NCI-H446 treated with DMSO at 0.1 percent for 48 hours (cell line): ENCODE measurements at regions not wholly inside any gene's neighbourhood (a gene's known extent, or its start where the extent isn't known, plus 50 kb on each side); places are given as distances from the start of the nearest gene placed in this dataset.
"Not testable (repeated sequence)": the region's sequence is repeated elsewhere in the genome, so short reads cannot be mapped to it uniquely, and the experiment has no call there.

Source experiments
- DNase-seq: peaks from one replicate; lab custom pipeline; 2025; lab: John Stamatoyannopoulos, UW

DNA sequence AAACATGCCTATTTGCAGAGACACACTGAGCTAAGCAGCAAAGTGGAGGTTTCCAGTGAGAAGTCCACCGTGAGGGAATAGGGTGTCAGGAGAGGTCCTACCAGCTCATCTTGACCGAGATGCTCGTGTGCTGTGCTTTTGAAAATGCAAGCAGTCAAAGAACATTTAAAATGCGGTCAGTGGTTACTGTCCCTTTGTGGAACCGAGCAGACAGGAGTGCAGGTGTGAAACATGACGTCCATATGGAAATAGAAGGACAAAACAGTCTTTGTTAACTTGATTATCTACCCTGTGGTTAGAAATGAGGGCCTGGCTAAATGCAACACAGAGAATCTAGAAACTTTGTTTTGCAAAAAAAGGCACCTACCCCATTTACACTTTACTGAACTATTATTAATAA is 473.3 kb downstream of the SPATA31A6 start:
- DNase-seq = not testable (repeated sequence)

DNA sequence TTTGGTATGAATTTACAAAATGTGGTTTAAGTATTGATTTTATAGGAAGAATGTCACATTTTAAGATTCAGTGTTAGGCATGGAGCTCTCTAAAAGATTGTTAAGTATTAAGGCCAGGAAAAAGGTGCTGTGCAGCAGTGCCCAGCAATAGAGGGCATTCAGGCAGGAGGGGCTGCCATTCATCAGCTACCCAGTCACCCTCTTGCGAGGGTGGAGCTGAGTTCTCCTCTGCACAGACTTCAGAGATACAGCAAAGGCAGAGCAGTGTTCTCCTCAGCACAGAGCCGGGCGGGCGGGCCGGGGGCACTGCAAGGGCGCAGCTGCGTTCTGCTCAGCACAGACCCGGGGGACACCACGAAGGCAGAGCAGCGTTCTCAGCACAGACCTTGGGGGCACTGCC is 474.0 kb downstream of the SPATA31A6 start:
- DNase-seq = not testable (repeated sequence)

DNA sequence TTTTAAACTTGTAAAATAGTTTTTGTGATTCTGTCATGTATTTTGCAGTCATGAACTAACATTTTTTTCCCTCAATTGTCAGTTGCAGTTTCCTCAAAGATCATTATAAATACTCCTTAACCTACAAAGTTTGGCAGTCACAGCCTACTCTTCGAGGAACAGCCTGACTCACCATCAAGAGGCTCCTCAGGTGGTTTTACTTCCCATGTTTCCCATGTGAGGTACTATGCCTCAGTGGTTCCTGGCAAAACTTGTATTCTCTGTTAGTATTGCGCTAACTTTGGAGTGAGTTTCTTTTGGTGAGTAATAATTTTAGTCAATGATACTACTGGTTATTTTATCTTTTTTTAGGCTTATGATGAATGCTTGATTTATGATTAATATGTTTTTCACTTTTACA is 513.7 kb downstream of the SPATA31A6 start:
- not testable (repeated sequence) for DNase-seq

DNA sequence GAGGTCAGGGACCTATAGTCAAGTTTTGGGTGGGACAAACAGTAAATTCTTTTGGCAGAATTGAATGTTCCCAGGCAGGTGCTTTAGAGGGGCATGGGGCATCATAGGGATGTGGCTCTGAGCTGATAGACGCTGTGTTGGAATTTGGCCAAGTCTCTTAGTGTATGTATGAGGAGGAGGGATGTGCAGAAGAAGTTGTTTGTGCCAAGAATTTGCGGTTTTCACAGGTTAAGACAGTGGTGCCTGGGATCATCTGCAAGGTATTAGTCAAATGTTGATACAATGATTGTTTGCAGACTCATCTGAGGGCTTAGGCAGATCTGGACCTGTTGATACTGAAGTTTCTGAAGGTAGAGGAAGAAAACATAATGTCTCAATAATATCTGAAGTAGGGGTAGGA is 519.4 kb downstream of the SPATA31A6 start:
- DNase-seq = not testable (repeated sequence)

DNA sequence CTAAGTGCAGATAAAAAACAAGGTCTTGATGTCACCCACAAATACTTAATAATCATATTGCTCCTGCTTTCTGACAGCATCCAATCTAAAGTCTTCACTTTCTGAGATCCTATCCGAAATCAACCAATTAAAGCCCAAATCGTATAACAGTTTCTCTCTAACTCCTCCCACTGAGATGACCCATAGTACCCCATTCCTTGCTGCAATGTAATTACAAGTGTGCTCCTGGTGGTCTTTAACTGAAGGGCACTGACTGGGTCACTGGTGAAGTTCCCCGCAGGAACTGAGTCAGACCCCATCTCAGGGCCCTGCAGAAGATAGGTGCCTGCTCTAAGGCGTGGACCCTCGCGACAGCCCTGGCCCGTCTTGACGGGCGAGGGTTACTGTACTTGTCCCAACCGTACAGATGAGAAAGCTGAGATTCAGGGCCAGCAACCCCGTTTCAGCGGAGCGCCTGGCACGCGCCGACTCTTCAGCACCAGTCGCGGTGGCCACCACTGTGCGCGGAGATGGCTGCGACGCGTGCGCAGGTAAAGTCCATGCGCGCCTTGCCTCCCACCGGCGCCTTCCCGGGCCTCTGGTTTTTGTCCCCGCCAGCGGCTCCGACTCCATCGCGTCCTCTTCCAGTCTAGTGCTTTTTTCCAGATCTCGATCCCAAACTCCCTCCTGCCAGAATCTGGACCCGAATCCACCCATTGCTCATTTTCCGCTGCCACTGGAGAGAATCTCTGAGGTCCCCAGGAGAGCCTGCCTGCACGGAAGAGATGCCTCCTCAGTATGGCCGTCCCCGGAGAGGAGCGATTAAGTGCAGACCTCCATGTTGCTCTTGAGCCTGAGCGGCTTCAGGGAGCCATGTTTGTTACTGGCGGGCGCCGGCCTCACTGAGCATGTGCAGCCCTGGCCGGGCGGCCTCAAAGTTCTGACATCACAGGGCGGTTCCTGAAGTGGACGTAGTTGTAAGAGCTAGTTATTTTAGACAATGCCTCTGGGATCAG is 541.7 kb downstream of the SPATA31A6 start:
- not testable (repeated sequence) for DNase-seq

GRCh38 chr9:42743030-42743814 is 559.8 kb downstream of the SPATA31A6 start:
- peak; percentile 40 for DNase-seq

GRCh38 chr9:42757251-42757650 is 573.8 kb downstream of the SPATA31A6 start:
- not testable (repeated sequence) for DNase-seq

- not testable (repeated sequence) for DNase-seq
These were observed 575.9 kb downstream of the SPATA31A6 start for GRCh38 chr9:42759320-42759719.

- not testable (repeated sequence) for DNase-seq
These were observed 598.7 kb downstream of the SPATA31A6 start for GRCh38 chr9:42782201-42782600.

- not testable (repeated sequence) for DNase-seq
These were observed 609.3 kb downstream of the SPATA31A6 start for GRCh38 chr9:42792725-42793124.

DNA sequence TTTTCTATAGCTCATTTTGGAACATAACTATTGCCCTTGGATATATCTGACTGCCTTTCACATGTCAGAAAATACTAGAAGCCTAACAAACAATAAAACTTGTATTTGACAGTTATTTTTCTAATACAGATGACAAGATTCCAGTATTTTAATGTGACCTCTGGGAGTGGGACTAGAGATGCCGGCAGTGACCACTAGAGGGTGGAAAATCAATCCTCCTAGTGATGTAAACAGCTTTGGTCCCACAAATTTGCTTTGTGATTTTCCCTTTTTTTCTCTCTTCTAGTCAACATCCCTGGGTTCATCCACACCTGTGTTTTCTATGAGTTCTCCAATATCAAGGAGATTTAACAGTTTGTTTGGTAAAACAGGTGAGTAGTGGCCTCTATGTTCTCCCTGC is 615.1 kb downstream of the SPATA31A6 start:
- DNase-seq = not testable (repeated sequence)

- not testable (repeated sequence) for DNase-seq
These were observed 619.3 kb downstream of the SPATA31A6 start for GRCh38 chr9:42802716-42803115.

DNA sequence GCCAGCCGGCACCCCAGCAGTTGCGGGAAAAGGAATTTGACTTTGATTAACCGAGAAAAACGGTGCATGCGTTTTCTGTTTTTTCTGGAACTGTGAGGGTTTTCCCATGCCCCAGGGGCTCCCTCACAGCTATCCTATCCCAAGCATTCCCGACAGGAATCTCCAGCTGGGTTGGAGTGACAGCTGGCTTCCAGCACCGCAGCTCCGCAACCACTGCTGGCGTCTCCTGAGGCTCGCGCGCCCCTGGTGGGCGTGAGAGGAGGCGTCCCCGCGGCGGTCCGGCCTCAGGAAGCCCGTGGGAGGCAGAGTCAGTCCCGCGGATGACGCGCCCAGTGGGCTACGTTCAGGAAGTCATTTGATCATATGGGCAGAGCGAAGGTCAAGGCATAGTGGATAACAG is 623.2 kb downstream of the SPATA31A6 start:
- not testable (repeated sequence) for DNase-seq

DNA sequence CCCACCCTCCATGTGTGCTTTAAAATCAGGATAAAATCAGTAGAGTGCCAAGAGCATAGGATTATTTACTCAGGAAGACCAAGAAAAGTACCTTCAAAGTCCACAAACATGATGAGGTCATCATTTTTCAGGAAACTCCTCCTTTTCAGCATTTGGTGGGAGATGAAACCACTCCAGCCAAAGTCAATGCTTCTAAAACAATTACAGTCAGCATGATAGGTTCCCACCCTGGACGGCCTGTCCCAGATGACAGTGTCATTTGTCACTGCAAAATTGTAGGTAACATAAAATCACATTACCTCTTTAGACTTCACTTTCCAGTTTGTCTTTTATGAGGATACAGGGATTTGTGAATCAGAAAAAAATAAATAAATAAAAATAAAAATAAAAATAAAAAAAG is 638.0 kb downstream of the SPATA31A6 start:
- DNase-seq = not testable (repeated sequence)

DNA sequence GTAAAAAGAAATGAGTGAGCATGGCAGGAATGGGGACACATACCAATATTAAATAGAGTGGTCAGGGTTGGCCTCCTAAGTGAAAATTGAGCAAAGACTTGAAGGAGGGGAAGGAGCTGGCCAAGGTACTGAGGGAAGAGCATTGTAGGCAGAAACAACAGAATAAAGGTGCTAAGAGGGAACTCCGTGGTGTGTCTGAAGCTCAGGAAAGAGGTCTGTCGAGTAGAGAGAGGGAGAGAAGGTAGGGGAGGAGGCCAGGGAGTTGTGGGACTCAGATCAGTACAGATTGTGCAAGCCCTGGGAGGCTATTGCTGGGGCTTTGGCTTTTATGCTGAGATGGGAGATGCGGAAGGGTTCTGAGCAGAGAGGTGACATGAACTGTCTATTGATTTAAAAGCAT is 664.7 kb downstream of the SPATA31A6 start:
- not testable (repeated sequence) for DNase-seq

DNA sequence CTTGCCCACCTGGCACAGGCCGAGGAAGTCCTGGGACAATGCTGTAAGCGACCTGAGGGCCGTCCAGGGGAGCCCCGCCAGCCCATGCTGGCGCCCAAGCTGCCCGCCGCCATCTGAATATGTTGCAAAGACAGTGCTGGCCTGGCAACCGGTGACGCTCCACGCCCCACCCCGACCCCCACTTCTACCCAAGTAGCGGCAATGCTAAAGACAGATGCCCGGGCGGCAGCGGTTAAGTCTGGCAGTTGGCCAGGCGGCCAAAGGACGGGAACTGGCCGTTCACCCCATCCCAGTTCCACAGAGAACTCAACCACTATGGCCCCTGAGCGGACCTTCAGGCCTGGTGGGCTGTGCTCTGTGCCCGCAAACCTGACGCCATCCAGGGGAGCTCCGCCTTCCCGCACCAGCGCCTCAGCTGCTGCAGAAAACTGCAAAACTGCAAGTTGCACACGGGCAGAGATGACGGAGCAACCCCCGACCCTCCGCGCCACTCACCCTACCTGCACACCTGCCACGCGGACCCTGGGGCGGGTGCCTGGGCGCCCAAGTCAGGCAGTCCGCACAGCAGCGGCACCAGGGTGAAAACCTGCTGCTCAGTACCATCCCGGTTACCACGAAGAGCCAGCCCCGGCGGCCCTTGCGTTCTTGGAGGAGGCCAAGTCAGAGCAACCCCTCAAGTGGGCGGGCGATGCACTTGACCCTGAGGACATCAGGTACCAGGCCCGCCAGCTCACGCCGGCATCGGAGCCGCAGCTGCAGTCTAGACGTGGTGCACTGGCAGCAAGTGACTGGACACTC is 667.6 kb downstream of the SPATA31A6 start:
- not testable (repeated sequence) for DNase-seq

DNA sequence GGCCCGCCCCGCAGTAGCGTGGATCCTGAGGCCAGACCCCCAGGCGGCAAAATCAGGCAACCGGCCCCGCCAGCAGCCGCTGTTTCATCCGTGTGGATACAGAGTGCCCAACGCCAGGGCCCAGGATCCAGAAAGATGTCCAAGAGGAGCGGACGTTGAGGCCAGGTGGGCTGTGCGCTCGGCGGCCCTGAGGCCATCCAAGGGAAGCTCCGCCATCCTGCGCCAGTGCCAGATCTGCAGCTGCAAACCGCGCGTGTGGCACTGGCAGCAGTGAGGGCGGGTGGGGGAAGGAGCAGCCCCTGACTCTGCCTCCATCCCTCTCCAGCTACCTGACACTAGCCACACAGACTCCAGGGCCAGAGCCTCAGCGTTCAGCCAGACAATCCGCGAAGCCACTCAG is 668.2 kb downstream of the SPATA31A6 start:
- not testable (repeated sequence) for DNase-seq

DNA sequence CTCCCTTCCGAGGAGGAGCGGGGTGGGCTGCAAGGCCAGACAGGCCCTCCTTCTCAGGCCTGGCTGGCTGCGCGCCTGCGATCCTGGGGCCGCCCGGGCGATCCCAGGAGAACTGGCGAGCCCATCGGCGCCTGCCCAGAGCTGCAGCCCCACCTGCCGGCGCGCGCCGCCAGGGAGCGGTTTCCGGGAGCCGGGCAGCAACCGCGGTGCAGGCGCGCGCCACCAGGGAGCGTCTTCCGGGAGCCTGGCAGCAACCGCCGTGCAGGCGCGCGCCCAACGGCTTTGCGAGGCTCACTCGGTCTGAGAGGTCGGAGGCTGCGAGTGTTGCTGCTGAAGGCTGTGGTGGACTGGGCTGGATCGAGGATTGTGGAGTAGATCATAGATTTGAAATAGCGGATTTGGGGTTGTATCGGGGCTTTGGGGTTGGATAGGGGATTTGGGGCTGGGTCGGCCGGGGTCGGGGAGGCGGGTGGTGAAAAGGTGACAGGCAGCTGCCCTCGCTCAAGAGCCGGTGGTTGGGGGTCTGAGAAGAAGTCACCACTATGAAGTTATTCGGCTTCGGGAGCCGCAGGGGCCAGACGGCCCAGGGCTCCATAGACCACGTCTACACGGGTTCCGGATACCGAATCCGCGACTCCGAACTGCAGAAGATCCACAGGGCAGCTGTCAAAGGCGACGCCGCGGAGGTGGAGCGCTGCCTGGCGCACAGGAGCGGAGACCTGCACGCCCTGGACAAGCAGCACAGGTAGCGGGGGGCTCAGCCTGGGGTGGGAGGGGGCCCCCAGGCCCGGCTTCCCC is 668.9 kb downstream of the SPATA31A6 start:
- DNase-seq = not testable (repeated sequence)

DNA sequence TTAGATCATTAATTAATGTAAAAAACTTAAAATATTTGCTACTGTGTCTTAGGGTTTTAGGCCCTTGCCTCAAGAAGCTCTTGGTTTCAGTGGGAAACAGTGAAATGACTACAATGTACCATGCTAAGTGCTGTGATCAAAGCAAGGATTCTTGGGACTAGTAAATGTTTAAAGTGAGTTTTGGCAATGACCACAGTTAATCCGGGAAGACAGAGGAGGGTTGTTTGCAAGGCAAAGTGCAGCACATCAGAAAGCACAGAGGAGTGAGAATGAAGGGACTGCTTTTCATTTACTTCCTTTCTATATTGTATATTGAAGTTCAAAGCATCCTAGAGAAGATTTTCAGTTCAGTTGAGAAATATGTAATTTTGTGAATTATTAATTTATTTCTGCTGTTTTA is 676.7 kb downstream of the SPATA31A6 start:
- not testable (repeated sequence) for DNase-seq

GRCh38 chr9:42862465-42862864 is 679.0 kb downstream of the SPATA31A6 start:
- DNase-seq = not testable (repeated sequence)
